K562 (cell line): ENCODE measurements at regions not wholly inside any gene's neighbourhood (a gene's known extent, or its start where the extent isn't known, plus 50 kb on each side); places are given as distances from the start of the nearest gene placed in this dataset.

Source experiments
- ATAC-seq: fragments of 200-7000 bp; cut with Tn5 transposase; 3 replicates; pipeline ENCODE4 v1.9.1; 2020; ENCODE audit warnings: moderate library complexity
- BruUV-seq: library from RNA; stranded (reverse); fragments of 400-500 nt; replicated peaks from 2 replicates; lab custom pipeline; 2021; lab: Mats Ljungman, UMichigan
- CTCF ChIA-PET: fragments of 300-600 bp; formaldehyde crosslinking; extraction: SDS; loops from one replicate; lab custom pipeline; 2021; ENCODE audit warnings: low intra/inter-chr PET ratio; lab: Yijun Ruan, JAX
- POLR2A ChIA-PET: fragments of 300-600, 350-650 bp; sonication (Branson Sonifier 250); formaldehyde crosslinking; extraction: SDS; loops from one replicate; lab custom pipeline; 2021; ENCODE audit warnings: antibody characterized with exemption, inconsistent platforms; lab: Yijun Ruan, JAX
- DNase-seq, 4 experiments: peaks; one replicate each; pipeline versions ENCODE4 v3.0.0 to v3.0.0-alpha.2; 2011 to 2018; ENCODE audit warnings: low spot score in 3 of 4, mixed read lengths in 3 of 4; ENCODE audit errors: extremely low read depth in 1 of 4
- FAIRE-seq: peaks from 2 replicates; lab custom pipeline; 2011; peaks lifted over from hg19 to GRCh38; lab: Jason Lieb, UNC
- H2AFZ ChIP-seq: 2 replicates; pipeline ENCODE4 v1.6.0; 2011; ENCODE audit warnings: low read depth, low read length, control low read depth, inconsistent platforms
- H3K27ac ChIP-seq: fragments of 200-600 bp; 3 replicates; pipeline ENCODE4 v1.8.0; 2011; ENCODE audit warnings: low read depth, mild to moderate bottlenecking, control low read depth, inconsistent platforms, low read length, moderate library complexity, mixed read lengths; ENCODE audit errors: extremely low read depth
- H3K27me3 ChIP-seq, 2 experiments: fragments of 300-600 bp in 1 of 2; 2 replicates in 1 of 2; 3 replicates in 1 of 2; pipeline versions ENCODE4 v1.6.0 to v1.8.0; 2011; ENCODE audit warnings: inconsistent platforms in 2 of 2, low read length in 2 of 2, mild to moderate bottlenecking in 1 of 2, mixed read lengths in 1 of 2, moderate library complexity in 1 of 2; ENCODE audit not compliant: control insufficient read depth in 2 of 2, insufficient read depth in 2 of 2
- H3K36me3 ChIP-seq: fragments of 300-600 bp; 3 replicates; pipeline ENCODE4 v1.8.0; 2011; ENCODE audit warnings: mild to moderate bottlenecking, low read length, inconsistent platforms; ENCODE audit not compliant: control insufficient read depth, insufficient read depth
- H3K4me1 ChIP-seq, 2 experiments: fragments of 200-600 bp in 1 of 2; replicated peaks in 1 of 2; 2 replicates in 1 of 2; 3 replicates in 1 of 2; pipeline versions ENCODE4 v1.5.1 to v1.8.0; 2011; ENCODE audit warnings: inconsistent platforms in 2 of 2, low read length in 2 of 2, mild to moderate bottlenecking in 1 of 2, mixed read lengths in 1 of 2, moderate library complexity in 1 of 2; ENCODE audit not compliant: control insufficient read depth in 2 of 2, insufficient read depth in 2 of 2
- H3K4me2 ChIP-seq: 2 replicates; pipeline ENCODE4 v1.6.1; 2011; ENCODE audit warnings: low read length, control low read depth, inconsistent platforms, mixed read lengths; ENCODE audit not compliant: insufficient read depth
- H3K4me3 ChIP-seq: fragments of 200-600 bp; sonication (generic), shearing (Covaris generic); 2 replicates; pipeline ENCODE4 v1.5.1; 2016; ENCODE audit warnings: control low read depth, inconsistent platforms
- H3K79me2 ChIP-seq: fragments of 200-600 bp; 3 replicates; pipeline ENCODE4 v1.8.0; 2011; ENCODE audit warnings: low read length, inconsistent platforms; ENCODE audit not compliant: control insufficient read depth, insufficient read depth
- H3K9ac ChIP-seq, 2 experiments: 2 replicates each; pipeline versions ENCODE4 v1.6.0 to v1.6.1; 2011; ENCODE audit warnings: low read depth in 2 of 2, low read length in 2 of 2, control low read depth in 1 of 2, inconsistent platforms in 1 of 2, mild to moderate bottlenecking in 1 of 2, mixed read lengths in 1 of 2; ENCODE audit not compliant: insufficient read depth in 1 of 2
- H3K9me1 ChIP-seq: one replicate; pipeline ENCODE4 v1.6.0; 2011; ENCODE audit warnings: inconsistent platforms, mild to moderate bottlenecking, low read length, moderate library complexity; ENCODE audit not compliant: control insufficient read depth, insufficient read depth
- H3K9me3 ChIP-seq: replicated peaks from 2 replicates; pipeline ENCODE4 v1.5.1; 2011; ENCODE audit warnings: low read depth, low read length, inconsistent platforms; ENCODE audit not compliant: control insufficient read depth, insufficient read depth
- H4K20me1 ChIP-seq: replicated peaks from 2 replicates; pipeline ENCODE4 v1.6.1; 2011; ENCODE audit warnings: low read length, inconsistent platforms, mixed read lengths; ENCODE audit not compliant: control insufficient read depth, insufficient read depth
- ATF1 ChIP-seq, 2 experiments: fragments of 450-650 bp in 1 of 2; IDR thresholded peaks; 2 replicates each; pipeline ENCODE4 v1.6.1; 2016; ENCODE audit warnings: missing compliant biosample characterization in 1 of 2, missing genetic modification characterization in 1 of 2
- ATF7 ChIP-seq: fragments of 450-650 bp; IDR thresholded peaks from 2 replicates; pipeline ENCODE4 v1.7.1; 2014; ENCODE audit warnings: mild to moderate bottlenecking, moderate library complexity
- COPS2 ChIP-seq: fragments of 450-650 bp; conservative IDR thresholded peaks from 2 replicates; pipeline ENCODE4 v1.6.1; 2016; ENCODE audit warnings: mild to moderate bottlenecking, moderate library complexity
- CREM ChIP-seq: IDR thresholded peaks from 2 replicates; pipeline ENCODE4 v1.6.1; 2014; ENCODE audit warnings: antibody characterized with exemption, low read depth
- WGBS: fragments of 100-300 bp; shearing (Covaris generic); methylation state at CpG from one replicate; pipeline ENCODE4 v1.1.6; 2016; ENCODE audit warnings: low coverage, mixed read lengths; ENCODE audit not compliant: insufficient coverage; ENCODE audit errors: missing lambda C conversion rate; 5-methylcytosine and 5-hydroxymethylcytosine counted together
- in situ Hi-C: fragments of 300-500 bp; cut with MboI; formaldehyde crosslinking; loops from 4 replicates; pipeline ENCODE4 v1.15.0; 2018; ENCODE audit warnings: inconsistent platforms, mixed read lengths
- intact Hi-C: fragments of 100-400 bp; cut with micrococcal nuclease; formaldehyde crosslinking; loops from 2 replicates; pipeline ENCODE4 v1.14.2; 2022
- TF ChIP-seq, protein P1 (sequence below): IDR thresholded peaks from 3 replicates; pipeline ENCODE4 v1.6.1; 2011; ENCODE audit warnings: borderline replicate concordance, mild to moderate bottlenecking, moderate library complexity; ENCODE audit not compliant: insufficient read length; ENCODE audit errors: extremely low read depth
- TF ChIP-seq, protein P2 (sequence below): sonication (generic); formaldehyde crosslinking; IDR thresholded peaks from 2 replicates; pipeline ENCODE4 v1.8.0; 2022; ENCODE audit warnings: missing genetic modification reagents, mild to moderate bottlenecking, moderate library complexity, borderline replicate concordance
- TF ChIP-seq, protein P3 (sequence below): fragments of 450-650 bp; IDR thresholded peaks from 2 replicates; pipeline ENCODE4 v1.6.1; 2016

DNA sequence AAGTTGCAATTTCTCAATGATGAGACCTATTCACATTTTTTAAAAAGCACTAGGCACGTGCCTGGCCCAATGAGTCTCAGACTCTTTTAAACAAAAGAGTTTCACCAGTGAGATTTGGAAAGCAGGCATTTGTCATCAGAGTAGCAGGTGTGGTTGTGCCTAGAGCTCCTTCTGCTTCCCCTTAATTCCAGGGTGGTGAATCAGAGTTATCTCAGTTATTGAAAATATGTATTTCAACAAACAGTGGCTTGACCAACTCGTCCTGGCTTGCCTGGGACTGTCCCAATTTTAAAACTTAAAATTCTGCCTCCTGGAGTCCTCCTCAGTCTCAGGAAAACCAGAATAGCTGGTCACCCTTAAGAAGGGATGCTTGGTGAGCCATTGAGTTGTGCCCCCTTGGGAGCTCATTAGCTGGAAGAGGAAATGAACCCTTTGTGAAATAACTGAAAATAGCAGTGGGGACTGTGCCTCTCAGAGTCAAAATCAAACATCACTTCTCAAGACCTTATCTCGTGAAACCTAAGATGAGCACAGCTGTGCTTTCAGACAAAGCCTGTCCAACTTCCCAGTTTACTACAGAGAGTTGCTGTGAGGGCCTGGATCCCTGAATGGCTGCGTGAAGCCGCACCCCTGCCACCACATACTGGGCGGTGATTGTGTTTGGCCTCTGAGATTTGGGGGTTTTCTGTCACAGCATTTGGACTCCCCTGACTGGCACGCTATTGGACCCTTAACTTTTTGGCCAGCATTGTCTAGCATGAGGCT lies 116.3 kb downstream of the ANKRD60 start (continued):
- TF ChIP-seq, protein P1, sequence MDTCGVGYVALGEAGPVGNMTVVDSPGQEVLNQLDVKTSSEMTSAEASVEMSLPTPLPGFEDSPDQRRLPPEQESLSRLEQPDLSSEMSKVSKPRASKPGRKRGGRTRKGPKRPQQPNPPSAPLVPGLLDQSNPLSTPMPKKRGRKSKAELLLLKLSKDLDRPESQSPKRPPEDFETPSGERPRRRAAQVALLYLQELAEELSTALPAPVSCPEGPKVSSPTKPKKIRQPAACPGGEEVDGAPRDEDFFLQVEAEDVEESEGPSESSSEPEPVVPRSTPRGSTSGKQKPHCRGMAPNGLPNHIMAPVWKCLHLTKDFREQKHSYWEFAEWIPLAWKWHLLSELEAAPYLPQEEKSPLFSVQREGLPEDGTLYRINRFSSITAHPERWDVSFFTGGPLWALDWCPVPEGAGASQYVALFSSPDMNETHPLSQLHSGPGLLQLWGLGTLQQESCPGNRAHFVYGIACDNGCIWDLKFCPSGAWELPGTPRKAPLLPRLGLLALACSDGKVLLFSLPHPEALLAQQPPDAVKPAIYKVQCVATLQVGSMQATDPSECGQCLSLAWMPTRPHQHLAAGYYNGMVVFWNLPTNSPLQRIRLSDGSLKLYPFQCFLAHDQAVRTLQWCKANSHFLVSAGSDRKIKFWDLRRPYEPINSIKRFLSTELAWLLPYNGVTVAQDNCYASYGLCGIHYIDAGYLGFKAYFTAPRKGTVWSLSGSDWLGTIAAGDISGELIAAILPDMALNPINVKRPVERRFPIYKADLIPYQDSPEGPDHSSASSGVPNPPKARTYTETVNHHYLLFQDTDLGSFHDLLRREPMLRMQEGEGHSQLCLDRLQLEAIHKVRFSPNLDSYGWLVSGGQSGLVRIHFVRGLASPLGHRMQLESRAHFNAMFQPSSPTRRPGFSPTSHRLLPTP: no peak

DNA sequence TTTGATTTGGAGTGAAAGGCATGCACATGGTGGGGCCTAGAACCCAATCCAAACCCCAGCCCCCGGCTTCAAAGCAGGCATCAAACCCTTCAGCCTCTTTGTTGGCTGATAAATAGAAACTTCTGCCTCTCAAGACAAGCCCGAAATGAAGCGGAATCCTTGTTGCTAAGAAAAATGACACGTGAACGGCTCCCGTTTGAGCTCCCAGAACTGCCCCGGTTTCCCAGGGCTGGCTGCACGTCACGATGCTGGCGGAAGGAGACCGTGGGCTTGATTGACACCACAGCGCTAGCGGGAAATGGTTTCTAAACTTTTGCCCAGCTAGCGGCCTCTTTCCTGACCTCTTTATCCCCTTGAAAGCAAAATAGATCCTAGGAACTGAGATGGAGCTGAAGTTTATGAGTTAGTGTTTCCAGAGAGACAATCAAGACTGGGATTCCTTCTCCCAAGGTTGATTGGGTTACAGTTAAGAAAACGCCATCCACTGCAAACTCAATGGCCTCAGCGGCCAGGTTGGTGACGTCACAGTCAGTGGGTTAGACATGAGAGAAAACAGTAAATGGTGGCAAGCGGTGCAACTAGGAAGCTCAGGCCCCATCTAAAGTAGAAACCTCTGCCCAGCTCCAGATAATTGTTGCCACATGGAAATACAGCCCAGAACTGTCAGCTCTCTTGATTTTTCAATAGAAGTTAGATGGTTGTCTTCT lies 117.0 kb downstream of the ANKRD60 start:
- no peak for ATAC-seq
- H3K4me1 ChIP-seq: no peaks in the 10 kb centered on the region
- H3K4me3 ChIP-seq: no peak overlapping the region
- no peak overlapping the region for H3K4me2 ChIP-seq
- no peak for FAIRE-seq
- no peak for DNase-seq
- no peak overlapping the region for H2AFZ ChIP-seq
- H3K9ac ChIP-seq: no peak overlapping the region
- in situ Hi-C loops: no loop called here
- no peaks in the 10 kb centered on the region; the same call in 1 of the 2 replicates for H4K20me1 ChIP-seq
- no peaks in the 10 kb centered on the region for H3K36me3 ChIP-seq
- intact Hi-C loops: no loop called here
- no peaks in the 10 kb centered on the region for H3K9me3 ChIP-seq
- H3K27ac ChIP-seq: no peak overlapping the region
- ChIA-PET CTCF (no interaction called here), POLR2A (no interaction called here)
- peaks cover 7 to 17% of the 10 kb centered on the region in 2 experiments; a peak in 3 of 5 replicates for H3K27me3 ChIP-seq
- H3K79me2 ChIP-seq: no peaks in the 10 kb centered on the region
- no peaks in the 10 kb centered on the region for H3K9me1 ChIP-seq
- WGBS: 4% methylated on average over 18 of the region's 18 CpGs
- no TSS peak for BruUV-seq
- TF ChIP-seq CREM (0 out of 2 replicates have a peak, but pooled peaks have one; percentile 29), ATF1 (CRISPR knock-in tag; IDR thresholded peaks at IDR 0.05) (no peak), ATF1 (tag; IDR thresholded peaks at IDR 0.05) (peak; percentile 67), COPS2 (no peak), ATF7 (peak; percentile 35; the same call in 1 of the 2 replicates)
- TF ChIP-seq, protein P2, sequence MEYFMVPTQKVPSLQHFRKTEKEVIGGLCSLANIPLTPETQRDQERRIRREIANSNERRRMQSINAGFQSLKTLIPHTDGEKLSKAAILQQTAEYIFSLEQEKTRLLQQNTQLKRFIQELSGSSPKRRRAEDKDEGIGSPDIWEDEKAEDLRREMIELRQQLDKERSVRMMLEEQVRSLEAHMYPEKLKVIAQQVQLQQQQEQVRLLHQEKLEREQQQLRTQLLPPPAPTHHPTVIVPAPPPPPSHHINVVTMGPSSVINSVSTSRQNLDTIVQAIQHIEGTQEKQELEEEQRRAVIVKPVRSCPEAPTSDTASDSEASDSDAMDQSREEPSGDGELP (CRISPR knock-in tag): no peak
- TF ChIP-seq, protein P3, sequence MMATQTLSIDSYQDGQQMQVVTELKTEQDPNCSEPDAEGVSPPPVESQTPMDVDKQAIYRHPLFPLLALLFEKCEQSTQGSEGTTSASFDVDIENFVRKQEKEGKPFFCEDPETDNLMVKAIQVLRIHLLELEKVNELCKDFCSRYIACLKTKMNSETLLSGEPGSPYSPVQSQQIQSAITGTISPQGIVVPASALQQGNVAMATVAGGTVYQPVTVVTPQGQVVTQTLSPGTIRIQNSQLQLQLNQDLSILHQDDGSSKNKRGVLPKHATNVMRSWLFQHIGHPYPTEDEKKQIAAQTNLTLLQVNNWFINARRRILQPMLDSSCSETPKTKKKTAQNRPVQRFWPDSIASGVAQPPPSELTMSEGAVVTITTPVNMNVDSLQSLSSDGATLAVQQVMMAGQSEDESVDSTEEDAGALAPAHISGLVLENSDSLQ: peak; percentile 62; the same call in 1 of the 2 replicates
